HCEC 1CT (cell line): ENCODE measurements at regions not wholly inside any gene's neighbourhood (a gene's known extent, or its start where the extent isn't known, plus 50 kb on each side); places are given as distances from the start of the nearest gene placed in this dataset.

Source experiments
- DNase-seq: peaks from one replicate; pipeline ENCODE4 v3.0.0-alpha.2; 2017

DNA sequence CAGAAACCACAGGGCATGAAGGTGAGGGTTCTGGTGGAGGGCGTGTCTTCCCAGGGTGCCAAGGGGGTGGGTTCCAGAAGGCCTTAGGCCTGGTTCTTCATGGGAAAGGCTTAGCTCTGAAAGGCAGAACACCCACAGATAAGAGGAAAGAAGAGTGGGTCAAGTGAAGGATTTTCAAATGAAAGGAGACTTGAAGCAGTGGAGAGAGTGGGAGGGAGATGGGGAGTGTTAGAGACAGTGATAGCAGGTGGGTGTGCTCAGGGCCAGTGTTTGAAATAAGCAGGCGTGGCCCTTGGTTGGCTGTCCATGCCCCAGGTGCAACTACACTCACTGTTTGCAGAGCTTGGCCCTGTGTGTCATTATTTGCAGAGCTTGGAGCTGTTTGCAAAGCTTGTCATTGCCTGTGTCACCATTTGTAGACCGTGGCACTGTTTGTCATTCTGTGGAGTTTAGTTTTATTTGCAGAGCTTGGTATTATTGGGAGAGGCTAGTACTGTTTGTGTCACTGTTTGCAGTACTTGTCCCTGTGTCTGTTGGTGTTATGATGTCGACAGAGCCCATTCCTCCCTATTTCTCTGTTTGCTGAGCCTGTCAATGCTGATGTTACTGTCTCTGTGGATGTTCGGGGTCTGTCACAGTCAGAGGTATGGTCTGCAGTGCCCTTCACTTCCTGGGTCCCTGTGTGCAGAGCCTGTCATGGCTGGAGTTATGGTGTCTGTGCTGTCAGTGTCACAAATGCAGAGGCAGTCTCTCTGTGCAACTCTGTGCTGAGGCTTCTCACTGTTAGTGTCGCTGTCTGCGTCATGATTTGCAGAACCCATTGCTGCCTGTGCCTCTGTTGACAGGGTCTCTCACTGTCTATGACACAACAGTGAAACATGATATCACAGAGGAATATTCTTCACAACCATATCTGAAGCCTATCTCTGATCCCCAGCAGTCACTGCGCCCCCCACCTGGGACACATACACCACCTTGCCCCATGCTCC, 127.7 kb upstream of the LRFN2 start:
- no peak for DNase-seq

DNA sequence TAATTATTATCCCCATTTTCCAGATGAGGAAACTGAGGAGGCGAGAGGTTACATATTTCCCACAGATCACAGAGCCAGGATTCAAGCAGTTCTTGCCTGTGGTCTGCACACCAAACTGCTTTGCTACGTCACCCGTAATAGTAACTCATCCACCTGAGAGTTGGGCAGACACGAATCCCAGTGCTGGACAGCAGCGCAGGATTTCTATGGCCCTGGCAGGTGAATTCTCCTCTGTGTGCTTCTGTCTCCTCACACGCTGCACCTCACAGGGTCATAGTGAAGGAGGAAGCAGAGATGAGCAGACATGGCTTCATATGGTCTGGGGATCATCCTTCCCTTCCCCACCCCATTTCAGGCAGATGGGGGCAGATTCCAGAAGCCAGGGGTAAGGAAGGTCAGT, 127.0 kb upstream of the LRFN2 start:
- no peak for DNase-seq

- no peak for DNase-seq
These were observed 126.0 kb upstream of the LRFN2 start for GRCh38 chr6:40713002-40713719.

GRCh38 chr6:40710626-40711330, 123.6 kb upstream of the LRFN2 start:
- DNase-seq, result no peak

- DNase-seq, result no peak
These were observed 120.9 kb upstream of the LRFN2 start for GRCh38 chr6:40708049-40708448.

DNA sequence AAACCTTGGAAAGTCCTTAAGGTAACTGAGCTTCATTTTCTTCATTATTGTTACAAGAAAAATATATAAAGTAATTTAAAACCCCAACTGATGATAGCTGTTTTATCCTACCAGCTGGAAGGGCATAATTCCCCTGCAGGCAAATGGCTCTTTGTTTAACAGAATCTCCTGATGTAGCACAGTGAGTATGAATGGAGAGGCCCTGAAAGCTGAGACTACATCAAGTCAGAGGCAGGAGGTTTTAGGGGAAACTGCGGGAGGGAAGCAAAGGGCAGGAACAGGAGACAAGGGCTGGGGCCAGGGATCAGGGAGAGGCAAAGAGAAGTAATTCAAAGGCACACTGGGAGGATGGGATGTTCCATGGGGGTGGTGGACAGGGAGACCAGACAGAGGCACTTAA, 119.0 kb upstream of the LRFN2 start:
- DNase-seq, result no peak

DNA sequence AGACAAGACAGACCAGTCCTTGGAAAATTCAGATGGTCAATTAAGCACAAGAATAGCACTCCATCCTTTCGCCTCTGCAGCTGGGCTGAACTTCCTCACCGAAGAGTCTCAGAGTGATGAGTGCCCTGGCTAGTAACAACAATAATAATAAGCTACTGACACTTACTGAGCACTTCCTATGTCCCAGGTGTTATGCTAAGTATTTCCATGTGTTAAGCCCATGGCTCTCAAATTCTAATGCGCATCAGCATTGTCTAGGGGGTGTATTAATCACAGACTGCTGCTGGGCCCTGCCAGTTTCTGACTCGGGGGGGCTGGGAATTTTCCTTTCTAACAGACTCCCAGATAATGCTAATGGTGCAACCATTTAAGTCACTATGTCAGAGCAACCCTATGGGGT, 118.2 kb upstream of the LRFN2 start:
- no peak for DNase-seq

DNA sequence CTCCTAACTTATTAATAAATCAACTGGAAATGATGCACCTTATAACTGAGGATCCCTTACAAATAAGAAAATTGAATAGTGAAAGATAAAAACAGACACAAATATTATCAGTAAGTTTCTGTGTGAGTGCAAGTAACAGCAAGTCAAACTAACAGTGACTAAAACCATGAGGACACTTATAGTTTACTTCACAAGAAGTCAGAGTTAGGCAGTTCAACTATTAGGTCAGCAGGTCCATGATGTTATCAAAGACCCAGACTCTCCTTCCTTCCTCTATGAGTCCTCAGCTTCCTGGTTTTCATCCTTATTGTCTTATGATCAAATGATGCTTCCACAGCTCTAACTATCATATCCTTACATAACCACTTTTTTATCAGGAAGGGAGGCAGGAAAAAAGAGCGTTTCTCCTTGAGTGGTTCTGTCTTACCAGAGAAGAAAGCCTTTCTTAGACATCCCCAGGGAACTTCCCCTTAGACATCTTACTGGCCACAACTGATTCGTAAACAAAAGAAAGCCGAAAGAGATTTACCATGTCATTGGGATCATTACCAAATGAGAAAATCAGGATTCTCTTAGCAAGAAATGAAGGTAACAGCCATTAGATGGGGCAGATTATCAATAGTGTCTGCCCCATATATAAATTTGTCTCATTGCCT, 114.3 kb upstream of the LRFN2 start:
- DNase-seq, result no peak

- no peak for DNase-seq
These were observed 112.9 kb upstream of the LRFN2 start for GRCh38 chr6:40700006-40700580.

DNA sequence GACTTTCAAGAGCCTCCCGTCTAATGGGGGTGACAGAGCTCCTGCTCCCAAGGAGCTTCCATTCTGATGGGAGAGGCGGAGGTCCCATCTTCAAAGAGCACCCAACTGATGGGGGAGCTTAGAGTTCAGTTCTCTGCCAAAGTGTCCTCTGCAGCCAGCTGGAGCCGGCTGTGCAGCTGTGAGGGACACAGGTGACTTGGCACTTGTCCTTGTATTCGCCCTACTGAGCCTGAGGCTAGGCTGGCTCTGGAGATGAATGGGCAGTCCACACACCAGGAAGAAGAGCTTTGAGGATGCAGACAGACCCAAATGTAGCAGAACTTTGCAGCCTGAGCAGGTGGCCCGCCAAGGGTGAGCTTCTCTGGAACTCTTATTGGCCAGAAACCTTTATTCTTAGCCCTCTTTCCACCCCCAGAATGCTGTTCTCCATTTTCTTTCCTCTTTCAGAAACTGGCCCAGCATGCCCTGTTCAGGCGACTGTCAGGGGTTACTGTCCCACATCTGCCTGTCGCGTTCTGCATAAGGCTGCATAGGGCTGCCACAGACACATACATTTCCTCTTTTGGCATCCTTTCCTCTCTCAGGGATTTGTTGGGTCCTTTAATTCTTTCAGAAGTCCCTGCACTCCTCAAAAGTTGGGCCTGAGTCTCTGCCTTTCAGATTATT, 108.7 kb upstream of the LRFN2 start:
- no peak for DNase-seq

DNA sequence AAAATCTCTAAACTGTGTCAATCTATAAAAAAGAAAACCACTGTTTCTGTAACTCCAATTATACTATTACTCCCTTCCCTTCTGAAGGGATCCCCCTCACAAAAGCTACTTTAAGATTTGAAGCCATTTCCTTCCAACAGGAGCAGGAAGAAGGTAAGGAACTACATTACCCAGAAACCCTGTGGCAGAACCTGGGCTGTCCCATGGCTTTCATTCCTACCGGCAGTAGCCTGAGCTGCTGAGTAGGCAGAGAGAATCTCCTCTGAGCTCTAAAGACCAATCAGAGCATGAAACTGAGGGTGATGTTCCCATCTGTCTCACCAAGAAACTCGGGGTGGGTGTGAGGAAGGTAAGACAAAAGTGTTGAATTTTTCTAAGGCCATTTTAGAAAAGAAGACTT, 108.0 kb upstream of the LRFN2 start:
- DNase-seq, result no peak

- DNase-seq, result no peak
These were observed 106.6 kb upstream of the LRFN2 start for GRCh38 chr6:40693768-40694167.

DNA sequence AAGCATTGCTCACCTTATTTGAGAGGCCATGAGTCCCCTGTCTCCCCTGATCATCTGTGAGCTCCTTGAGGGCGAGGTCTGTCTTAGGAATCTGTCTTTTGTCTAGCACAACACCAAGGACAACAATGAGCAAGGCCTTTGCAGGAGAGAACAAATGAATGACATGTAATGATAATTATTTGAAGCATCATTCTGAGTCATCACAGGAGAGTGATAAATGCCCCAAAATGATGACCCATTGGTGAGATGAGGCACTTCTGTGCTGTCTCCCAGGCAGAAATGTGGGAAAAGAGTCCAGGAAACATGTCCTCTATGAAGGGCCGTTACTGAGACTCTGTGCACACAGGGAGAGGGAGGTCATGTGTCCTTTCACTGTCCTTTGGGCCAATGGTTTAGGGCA, 105.2 kb upstream of the LRFN2 start:
- DNase-seq, result no peak

DNA sequence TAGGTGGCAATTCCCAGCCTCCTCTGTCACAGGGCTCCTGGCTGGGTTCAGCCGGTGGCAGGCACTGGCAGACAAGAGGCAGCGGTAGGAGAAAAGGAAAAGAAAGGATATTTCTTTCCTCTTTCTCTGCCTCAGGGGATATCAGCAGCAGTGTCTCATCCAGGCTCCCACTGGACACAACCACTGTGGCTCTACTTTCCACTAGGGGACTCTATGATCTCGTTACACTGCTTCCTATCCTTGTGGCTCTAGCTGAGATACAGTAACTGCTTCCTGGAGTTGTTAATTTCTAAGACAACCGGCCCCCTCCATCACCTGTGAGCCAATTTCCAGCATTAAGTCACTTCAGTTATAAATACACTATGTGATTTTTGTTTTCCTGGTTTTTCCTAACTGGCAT, 102.0 kb upstream of the LRFN2 start:
- no peak for DNase-seq

DNA sequence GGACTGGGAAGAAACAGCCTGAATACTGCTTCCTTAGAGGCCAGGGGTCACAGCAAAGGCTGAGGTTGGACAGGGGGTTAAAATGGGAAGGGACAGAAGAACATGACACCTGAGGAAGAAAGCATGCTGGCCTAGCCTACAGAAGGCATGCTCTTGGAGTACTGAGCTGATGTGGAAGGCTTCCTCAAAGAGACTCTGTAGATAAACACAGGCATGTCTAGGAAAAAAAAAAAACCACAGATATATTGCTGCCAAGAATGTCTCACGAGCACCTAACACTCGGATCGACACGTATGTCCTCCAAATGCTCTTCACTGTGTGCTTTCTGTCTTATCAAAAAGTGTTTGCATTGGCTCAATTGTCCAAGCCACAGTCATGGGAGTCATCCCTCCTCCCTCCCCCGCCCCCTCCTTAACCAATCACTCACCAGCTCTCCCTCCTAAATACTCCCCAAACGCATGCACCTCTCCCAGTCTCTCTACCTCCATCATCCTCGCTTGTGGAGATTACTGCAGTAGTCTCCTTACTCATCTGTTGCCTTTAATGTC, 101.1 kb upstream of the LRFN2 start:
- DNase-seq, result no peak

- DNase-seq, result no peak
These were observed 98.7 kb upstream of the LRFN2 start for GRCh38 chr6:40685862-40686261.

DNA sequence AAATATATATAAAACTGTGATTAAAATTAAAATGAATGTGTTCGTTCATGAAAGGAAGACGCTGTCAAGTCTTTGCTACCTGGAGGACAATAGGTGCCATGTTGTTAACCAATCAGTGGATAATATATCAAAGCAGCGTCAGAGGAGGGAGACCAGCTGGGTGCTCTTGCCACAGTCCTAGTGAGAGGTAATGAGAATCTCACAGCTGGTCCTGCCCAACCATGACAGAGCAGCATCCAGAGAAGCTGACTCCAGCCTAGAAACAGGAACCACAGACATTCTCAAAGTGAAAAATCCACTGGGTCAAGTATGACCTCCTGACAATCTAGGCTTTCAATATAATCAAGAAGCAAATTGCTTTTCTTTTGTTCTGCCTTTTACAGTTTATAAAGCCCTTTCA, 94.5 kb upstream of the LRFN2 start:
- no peak for DNase-seq

DNA sequence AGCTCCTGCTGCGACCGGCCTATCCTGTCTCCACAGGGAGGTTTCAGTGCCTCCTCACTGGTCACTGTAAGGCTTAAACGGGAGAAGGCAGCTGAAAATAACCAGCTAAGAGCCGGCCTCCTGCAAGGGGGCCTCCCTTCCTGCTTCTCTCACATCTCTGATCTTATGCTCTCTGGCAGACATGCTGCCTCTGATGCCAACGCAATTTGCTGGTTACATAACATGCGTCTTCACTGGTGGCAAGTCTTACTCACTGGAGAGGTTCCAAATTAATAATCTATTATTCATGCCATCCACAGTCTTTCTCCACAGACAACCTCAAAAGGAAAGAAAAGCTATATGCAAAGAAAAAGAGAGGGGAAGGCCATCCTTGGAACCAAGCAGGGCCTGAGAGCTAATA, 91.8 kb upstream of the LRFN2 start:
- no peak for DNase-seq

DNA sequence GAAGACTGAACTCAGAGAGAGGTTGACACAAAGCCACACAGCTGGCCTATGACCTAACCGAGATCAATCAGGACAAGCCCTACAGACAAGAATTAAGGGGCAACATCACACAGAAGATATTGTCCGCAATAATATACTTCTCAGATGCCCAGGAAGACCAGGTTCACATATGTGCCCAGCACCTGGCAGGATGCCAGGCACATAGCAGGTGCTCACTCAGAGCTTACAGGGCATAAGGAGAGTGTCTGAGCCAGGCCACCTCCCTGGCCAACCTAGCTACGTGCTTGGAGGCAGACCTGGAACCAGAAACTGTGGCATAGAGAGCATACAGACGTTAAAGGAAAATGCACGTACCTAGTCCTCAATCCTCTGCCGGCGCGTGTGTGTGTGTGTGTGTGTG, 87.0 kb upstream of the LRFN2 start:
- DNase-seq, result no peak

DNA sequence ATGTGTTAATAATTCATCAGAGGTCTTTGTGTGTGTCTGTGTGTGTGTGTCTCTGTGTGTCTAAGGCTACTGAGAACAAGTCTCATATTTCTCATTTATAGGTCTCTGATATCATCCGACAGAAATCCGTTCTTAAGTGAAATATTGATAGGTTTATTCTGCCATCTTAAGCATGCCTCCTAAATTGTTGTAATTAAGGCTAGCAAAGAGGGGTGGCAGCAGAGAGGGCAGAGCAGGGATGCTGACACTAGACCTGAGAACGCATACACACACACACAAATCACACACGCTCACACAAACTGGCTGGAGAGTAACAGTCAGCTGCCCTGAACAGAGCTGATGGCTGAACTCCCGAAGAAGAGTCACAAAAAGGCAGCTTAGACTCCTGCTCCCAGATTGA, 84.9 kb upstream of the LRFN2 start:
- no peak for DNase-seq

GRCh38 chr6:40671694-40672050, 84.5 kb upstream of the LRFN2 start:
- DNase-seq, result no peak
